ENCODE measurements at regions not wholly inside any gene's neighbourhood (a gene's known extent, or its start where the extent isn't known, plus 50 kb on each side); places are given as distances from the start of the nearest gene placed in this dataset.
"Not testable (repeated sequence)": the region's sequence is repeated elsewhere in the genome, so short reads cannot be mapped to it uniquely, and the experiment has no call there.

GRCh38 chr10:65204999-65205398 is 1683.8 kb downstream of the REEP3 start:
- Mint-ChIP-seq H3K9me3 (peaks cover 3% of the 10 kb centered on the region), H3K36me3 (no peaks in the 10 kb centered on the region), H3K4me1 (ENCODE audit: low read depth in 2 of 2) (no peaks in the 10 kb centered on the region), H3K27ac (no peak overlapping the region), H3K4me3 (no peak overlapping the region), H3K27me3 (no peaks in the 10 kb centered on the region)
- DNase-seq (ENCODE audit: low spot score): no peak
- ATAC-seq: no peak

DNA sequence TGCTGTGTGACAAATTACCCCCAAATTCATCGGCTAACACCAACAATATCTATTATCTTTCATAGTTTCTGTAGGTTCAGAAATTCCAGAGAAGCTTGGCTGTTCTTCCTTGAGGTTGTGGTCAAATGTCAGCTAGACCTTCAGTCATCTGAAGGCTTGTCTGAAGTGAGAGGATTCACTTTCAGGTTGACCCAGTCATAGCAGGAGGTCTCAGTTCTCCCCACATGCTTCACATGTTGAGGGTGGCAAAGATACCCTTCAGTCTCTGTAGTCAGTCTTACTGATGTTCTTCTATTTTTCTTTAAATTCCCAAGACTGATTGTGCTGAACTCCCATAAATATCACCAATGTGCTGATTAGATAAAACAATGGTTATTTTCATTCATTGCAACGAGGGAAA is 1692.0 kb downstream of the REEP3 start:
- peaks cover 5% of the 10 kb centered on the region for H3K36me3 Mint-ChIP-seq
- ATAC-seq: no peak
- peaks cover 9% of the 10 kb centered on the region for H3K9me3 Mint-ChIP-seq
- no peak for DNase-seq (ENCODE audit: low spot score)
- H3K4me1 Mint-ChIP-seq (ENCODE audit: low read depth in 2 of 2): no peaks in the 10 kb centered on the region
- no peaks in the 10 kb centered on the region for H3K27me3 Mint-ChIP-seq
- H3K4me3 Mint-ChIP-seq: no peak overlapping the region
- H3K27ac Mint-ChIP-seq: no peak overlapping the region

DNA sequence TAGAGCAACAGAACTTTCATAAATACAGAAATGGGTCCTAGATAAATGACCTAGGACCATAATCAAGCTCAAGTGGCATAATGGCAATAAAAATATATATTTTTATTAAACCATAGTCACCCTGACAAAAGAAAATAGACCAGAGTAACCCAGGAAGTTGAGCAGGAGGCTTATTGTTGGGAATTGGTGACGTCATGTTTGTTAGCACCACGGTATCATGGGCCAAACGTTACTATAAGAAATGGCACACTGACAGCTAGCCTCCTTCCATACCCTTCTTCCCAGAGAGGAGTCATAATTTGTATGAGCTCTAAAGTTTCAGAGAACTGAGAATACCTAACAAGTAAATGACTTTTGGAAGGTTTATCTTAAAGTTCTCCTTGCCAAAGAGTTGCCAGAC is 1698.2 kb downstream of the REEP3 start:
- Mint-ChIP-seq H3K9me3 (peaks cover 9% of the 10 kb centered on the region), H3K36me3 (no peaks in the 10 kb centered on the region), H3K4me1 (ENCODE audit: low read depth in 2 of 2) (no peaks in the 10 kb centered on the region), H3K4me3 (no peak overlapping the region), H3K27ac (no peak overlapping the region), H3K27me3 (no peaks in the 10 kb centered on the region)
- no peak for ATAC-seq
- no peak for DNase-seq (ENCODE audit: low spot score)

GRCh38 chr10:65231148-65231547 is 1694.7 kb upstream of the LRRTM3 start:
- H3K4me3 Mint-ChIP-seq: no peak overlapping the region
- DNase-seq (ENCODE audit: low spot score) (no peak), ATAC-seq (no peak)
- H3K9me3 Mint-ChIP-seq: peaks cover 22% of the 10 kb centered on the region
- H3K4me1 Mint-ChIP-seq (ENCODE audit: low read depth in 2 of 2): no peaks in the 10 kb centered on the region
- no peaks in the 10 kb centered on the region for H3K36me3 Mint-ChIP-seq
- no peaks in the 10 kb centered on the region for H3K27me3 Mint-ChIP-seq
- no peak overlapping the region for H3K27ac Mint-ChIP-seq

GRCh38 chr10:65234261-65234660 is 1691.6 kb upstream of the LRRTM3 start:
- DNase-seq (ENCODE audit: low spot score) (no peak), ATAC-seq (no peak)
- Mint-ChIP-seq H3K4me3 (no peak overlapping the region), H3K27me3 (no peaks in the 10 kb centered on the region), H3K27ac (no peak overlapping the region), H3K9me3 (peaks cover 12% of the 10 kb centered on the region), H3K36me3 (no peaks in the 10 kb centered on the region), H3K4me1 (ENCODE audit: low read depth in 2 of 2) (no peaks in the 10 kb centered on the region)

GRCh38 chr10:65235266-65235665 is 1690.6 kb upstream of the LRRTM3 start:
- Mint-ChIP-seq H3K27ac (no peak overlapping the region), H3K27me3 (no peaks in the 10 kb centered on the region), H3K4me1 (ENCODE audit: low read depth in 2 of 2) (no peaks in the 10 kb centered on the region), H3K9me3 (peaks cover 10% of the 10 kb centered on the region), H3K4me3 (no peak overlapping the region), H3K36me3 (no peaks in the 10 kb centered on the region)
- ATAC-seq (no peak), DNase-seq (ENCODE audit: low spot score) (no peak)

- ATAC-seq (no peak), DNase-seq (ENCODE audit: low spot score) (no peak)
- Mint-ChIP-seq H3K36me3 (no peaks in the 10 kb centered on the region), H3K4me3 (no peak overlapping the region), H3K9me3 (peaks cover 10% of the 10 kb centered on the region), H3K27ac (no peak overlapping the region), H3K4me1 (ENCODE audit: low read depth in 2 of 2) (no peaks in the 10 kb centered on the region), H3K27me3 (no peaks in the 10 kb centered on the region)
These were observed 1690.0 kb upstream of the LRRTM3 start for GRCh38 chr10:65235846-65236245.

GRCh38 chr10:65265451-65265954 is 1660.3 kb upstream of the LRRTM3 start:
- no peak overlapping the region for H3K4me3 Mint-ChIP-seq
- peaks cover 11% of the 10 kb centered on the region for H3K9me3 Mint-ChIP-seq
- no peaks in the 10 kb centered on the region for H3K27me3 Mint-ChIP-seq
- DNase-seq (ENCODE audit: low spot score) (no peak), ATAC-seq (no peak)
- H3K36me3 Mint-ChIP-seq: no peaks in the 10 kb centered on the region
- H3K27ac Mint-ChIP-seq: no peak overlapping the region
- no peaks in the 10 kb centered on the region for H3K4me1 Mint-ChIP-seq (ENCODE audit: low read depth in 2 of 2)

- not testable (repeated sequence) for ATAC-seq; H3K9me3 Mint-ChIP-seq; H3K27me3 Mint-ChIP-seq; H3K4me3 Mint-ChIP-seq; H3K36me3 Mint-ChIP-seq; H3K4me1 Mint-ChIP-seq (ENCODE audit: low read depth in 2 of 2); H3K27ac Mint-ChIP-seq; DNase-seq (ENCODE audit: low spot score)
These were observed 1656.3 kb upstream of the LRRTM3 start for GRCh38 chr10:65269551-65269950.

GRCh38 chr10:65270969-65271368 is 1654.9 kb upstream of the LRRTM3 start:
- ATAC-seq: no peak
- Mint-ChIP-seq H3K4me3 (no peak overlapping the region), H3K4me1 (ENCODE audit: low read depth in 2 of 2) (no peaks in the 10 kb centered on the region), H3K36me3 (no peaks in the 10 kb centered on the region), H3K27ac (no peak overlapping the region), H3K27me3 (no peaks in the 10 kb centered on the region), H3K9me3 (peaks cover 4% of the 10 kb centered on the region)
- DNase-seq (ENCODE audit: low spot score): no peak

- Mint-ChIP-seq H3K27ac (no peak overlapping the region), H3K27me3 (no peaks in the 10 kb centered on the region), H3K9me3 (peaks cover 4% of the 10 kb centered on the region), H3K36me3 (no peaks in the 10 kb centered on the region), H3K4me3 (no peak overlapping the region), H3K4me1 (ENCODE audit: low read depth in 2 of 2) (no peaks in the 10 kb centered on the region)
- no peak for DNase-seq (ENCODE audit: low spot score)
- ATAC-seq: no peak
These were observed 1652.7 kb upstream of the LRRTM3 start for GRCh38 chr10:65273115-65273514.

DNA sequence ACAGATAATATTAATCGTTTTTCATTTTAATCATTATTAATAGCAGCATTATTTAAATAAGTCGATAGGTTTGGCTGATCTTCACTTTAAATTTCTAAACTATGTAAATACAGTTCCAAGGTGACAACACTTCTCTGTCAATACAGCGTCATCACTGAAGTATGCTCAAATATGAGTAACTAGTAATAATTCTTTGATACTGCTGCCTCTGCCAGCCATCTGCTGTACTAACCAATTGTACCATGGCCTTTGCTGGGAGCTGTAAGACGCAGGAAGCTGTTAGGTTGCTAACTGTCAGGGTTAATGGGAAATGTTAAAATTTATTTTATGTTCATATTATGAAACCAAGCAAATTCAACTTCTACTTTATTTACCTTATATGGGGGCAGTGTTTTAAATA is 1650.5 kb upstream of the LRRTM3 start:
- no peaks in the 10 kb centered on the region for H3K27me3 Mint-ChIP-seq
- H3K9me3 Mint-ChIP-seq: peaks cover 11% of the 10 kb centered on the region
- H3K36me3 Mint-ChIP-seq: no peaks in the 10 kb centered on the region
- DNase-seq (ENCODE audit: low spot score) (no peak), ATAC-seq (no peak)
- no peaks in the 10 kb centered on the region for H3K4me1 Mint-ChIP-seq (ENCODE audit: low read depth in 2 of 2)
- H3K27ac Mint-ChIP-seq: no peak overlapping the region
- no peak overlapping the region for H3K4me3 Mint-ChIP-seq

DNA sequence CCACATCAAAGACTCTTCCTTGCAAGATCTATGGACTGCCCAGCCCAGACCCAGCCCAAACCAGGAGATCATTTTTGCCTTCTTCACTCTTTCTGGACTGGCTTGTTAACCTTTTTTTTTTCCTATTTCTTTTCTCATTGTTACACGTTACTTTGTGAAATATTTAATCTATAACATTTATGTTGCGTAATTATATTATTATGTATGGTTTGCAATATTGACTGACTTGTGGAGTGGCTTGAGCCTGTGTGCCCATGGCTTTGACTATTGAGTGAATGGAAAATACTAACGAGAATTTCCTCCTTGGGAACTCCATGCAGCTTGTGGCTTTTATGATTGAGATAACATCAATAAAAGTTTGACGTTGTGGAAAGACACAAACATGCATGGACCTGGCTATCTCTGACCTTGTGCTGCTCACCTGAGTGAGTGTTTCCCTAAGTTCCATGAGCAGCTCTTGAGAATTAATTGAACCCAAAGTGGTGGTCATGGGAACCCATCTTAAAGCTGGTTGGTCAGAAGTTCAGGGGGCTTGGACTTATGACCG is 1641.3 kb upstream of the LRRTM3 start:
- no peak overlapping the region for H3K27ac Mint-ChIP-seq
- peaks cover 26% of the 10 kb centered on the region for H3K9me3 Mint-ChIP-seq
- H3K27me3 Mint-ChIP-seq: no peaks in the 10 kb centered on the region
- no peak overlapping the region for H3K4me3 Mint-ChIP-seq
- H3K36me3 Mint-ChIP-seq: peaks cover 6% of the 10 kb centered on the region
- H3K4me1 Mint-ChIP-seq (ENCODE audit: low read depth in 2 of 2): no peaks in the 10 kb centered on the region
- ATAC-seq (no peak), DNase-seq (ENCODE audit: low spot score) (no peak)

DNA sequence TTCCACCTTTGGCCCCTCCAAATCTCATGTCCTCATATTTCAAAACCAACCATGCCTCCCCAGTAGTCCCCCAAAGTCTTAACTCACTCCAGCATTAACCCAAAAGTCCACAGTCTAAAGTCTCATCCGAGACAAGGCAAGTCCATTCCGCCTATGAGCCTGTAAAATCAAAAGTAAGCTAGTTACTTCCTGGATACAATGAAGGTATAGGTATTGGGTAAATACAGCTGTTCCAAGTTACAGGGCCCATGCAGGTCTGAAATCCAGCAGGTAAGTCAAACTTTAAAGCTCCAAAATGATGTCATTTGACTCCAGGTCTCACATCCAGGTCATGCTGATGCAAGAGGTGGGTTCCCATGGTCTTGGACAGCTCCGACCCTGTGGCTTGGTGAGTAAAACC is 1640.1 kb upstream of the LRRTM3 start:
- not testable (repeated sequence) for H3K27ac Mint-ChIP-seq; H3K4me3 Mint-ChIP-seq; H3K4me1 Mint-ChIP-seq (ENCODE audit: low read depth in 2 of 2); DNase-seq (ENCODE audit: low spot score); H3K27me3 Mint-ChIP-seq; ATAC-seq; H3K36me3 Mint-ChIP-seq
- peaks cover 26% of the 10 kb centered on the region for H3K9me3 Mint-ChIP-seq

DNA sequence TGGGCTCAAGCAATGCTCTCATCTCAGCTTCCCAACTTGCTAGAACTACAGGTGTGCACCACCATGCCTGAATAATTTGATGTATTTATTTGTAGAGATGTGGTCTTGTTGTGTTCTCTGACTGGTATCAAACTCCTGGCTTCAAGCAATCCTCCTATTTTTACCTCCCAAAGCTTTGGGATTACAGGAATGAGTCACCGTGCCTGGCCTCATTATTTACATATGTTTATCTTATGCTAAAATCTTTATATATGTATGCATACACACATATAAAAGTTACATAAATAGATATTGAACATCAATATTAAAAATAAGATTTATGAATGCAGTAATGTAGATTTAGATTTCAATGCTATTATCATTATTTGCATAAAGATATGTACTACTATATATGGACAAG is 1634.5 kb upstream of the LRRTM3 start:
- peaks cover 14% of the 10 kb centered on the region for H3K9me3 Mint-ChIP-seq
- H3K36me3 Mint-ChIP-seq: peaks cover 6% of the 10 kb centered on the region
- DNase-seq (ENCODE audit: low spot score) (no peak), ATAC-seq (no peak)
- no peaks in the 10 kb centered on the region for H3K4me1 Mint-ChIP-seq (ENCODE audit: low read depth in 2 of 2)
- H3K27me3 Mint-ChIP-seq: no peaks in the 10 kb centered on the region
- no peak overlapping the region for H3K27ac Mint-ChIP-seq
- no peak overlapping the region for H3K4me3 Mint-ChIP-seq

All from natural killer cell treated with Interleukin-12 subunit alpha and Interleukin-12 subunit beta and Interleukin-15 and Interleukin-18, amount 100 ng/mL, for 72 hours (primary cell).